ENCODE measurements at regions not wholly inside any gene's neighbourhood (a gene's known extent, or its start where the extent isn't known, plus 50 kb on each side); places are given as distances from the start of the nearest gene placed in this dataset.

GRCh38 chr16:63244631-63245030 lies 1208.4 kb upstream of the CDH8 start:
- no peak overlapping the region for H3K27ac ChIP-seq
- H3K4me1 ChIP-seq (replicated peaks): no peaks in the 10 kb centered on the region
- DNase-seq (ENCODE audit: low spot score): no peak
- intact Hi-C loops (cut with DNase I): no loop called here
- no peak overlapping the region for H3K4me3 ChIP-seq
- no peaks in the 10 kb centered on the region for H3K36me3 ChIP-seq
- WGBS: 61% methylated on average over 5 of the region's 5 CpGs
- TF ChIP-seq POLR2A (IDR thresholded peaks at IDR 0.05) (no peak), CTCF (IDR thresholded peaks at IDR 0.05) (no peak), POLR2AphosphoS5 (IDR thresholded peaks at IDR 0.05) (no peak)
- H3K27me3 ChIP-seq (replicated peaks; ENCODE audit: insufficient read depth): no peaks in the 10 kb centered on the region
- H3K9me3 ChIP-seq: no peaks in the 10 kb centered on the region

DNA sequence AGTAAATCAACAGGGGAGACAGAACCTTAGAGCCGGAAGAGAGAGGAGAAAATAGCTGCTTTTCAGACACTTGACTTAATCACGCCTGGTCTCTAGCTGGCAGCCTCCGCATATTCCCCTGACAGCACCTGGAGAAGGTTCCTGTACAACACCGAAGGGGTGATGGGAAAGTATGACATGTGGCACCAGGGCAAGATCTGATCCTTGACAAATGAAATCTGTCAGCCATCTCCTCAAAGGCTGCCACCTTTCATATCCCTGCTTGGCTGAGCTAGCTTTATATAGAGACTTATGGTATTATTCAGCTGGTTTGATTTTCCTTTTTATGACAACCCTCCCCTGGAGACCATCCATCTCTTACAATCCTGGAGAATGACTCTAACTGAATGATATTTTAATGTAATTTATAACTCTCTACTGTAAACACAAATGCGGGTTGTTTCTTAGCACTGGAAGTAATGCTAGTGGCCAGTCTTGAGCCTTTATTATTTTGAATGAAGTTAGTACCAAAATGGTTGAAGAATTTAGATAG lies 1205.3 kb upstream of the CDH8 start:
- H3K36me3 ChIP-seq: no peaks in the 10 kb centered on the region
- intact Hi-C loops (cut with DNase I): no loop called here
- H3K9me3 ChIP-seq: no peaks in the 10 kb centered on the region
- no peak for TF ChIP-seq POLR2AphosphoS5 (IDR thresholded peaks at IDR 0.05)
- no peak for TF ChIP-seq POLR2A (IDR thresholded peaks at IDR 0.05)
- TF ChIP-seq CTCF (IDR thresholded peaks at IDR 0.05): no peak
- H3K27ac ChIP-seq: no peak overlapping the region
- WGBS: 72% methylated on average over 5 of the region's 5 CpGs
- no peak for DNase-seq (ENCODE audit: low spot score)
- H3K4me3 ChIP-seq: no peak overlapping the region
- H3K27me3 ChIP-seq (replicated peaks; ENCODE audit: insufficient read depth): no peaks in the 10 kb centered on the region
- no peaks in the 10 kb centered on the region for H3K4me1 ChIP-seq (replicated peaks)

GRCh38 chr16:63239065-63239570 lies 1202.9 kb upstream of the CDH8 start:
- no peaks in the 10 kb centered on the region for H3K9me3 ChIP-seq
- H3K4me3 ChIP-seq: no peak overlapping the region
- no peak for TF ChIP-seq CTCF (IDR thresholded peaks at IDR 0.05)
- no peak for TF ChIP-seq POLR2AphosphoS5 (IDR thresholded peaks at IDR 0.05)
- TF ChIP-seq POLR2A (IDR thresholded peaks at IDR 0.05): no peak
- H3K4me1 ChIP-seq (replicated peaks): no peaks in the 10 kb centered on the region
- H3K27me3 ChIP-seq (replicated peaks; ENCODE audit: insufficient read depth): no peaks in the 10 kb centered on the region
- H3K27ac ChIP-seq: no peak overlapping the region
- H3K36me3 ChIP-seq: no peaks in the 10 kb centered on the region
- 78% methylated on average over 1 of the region's 1 CpG for WGBS
- intact Hi-C loops (cut with DNase I): no loop called here
- DNase-seq (ENCODE audit: low spot score): no peak

DNA sequence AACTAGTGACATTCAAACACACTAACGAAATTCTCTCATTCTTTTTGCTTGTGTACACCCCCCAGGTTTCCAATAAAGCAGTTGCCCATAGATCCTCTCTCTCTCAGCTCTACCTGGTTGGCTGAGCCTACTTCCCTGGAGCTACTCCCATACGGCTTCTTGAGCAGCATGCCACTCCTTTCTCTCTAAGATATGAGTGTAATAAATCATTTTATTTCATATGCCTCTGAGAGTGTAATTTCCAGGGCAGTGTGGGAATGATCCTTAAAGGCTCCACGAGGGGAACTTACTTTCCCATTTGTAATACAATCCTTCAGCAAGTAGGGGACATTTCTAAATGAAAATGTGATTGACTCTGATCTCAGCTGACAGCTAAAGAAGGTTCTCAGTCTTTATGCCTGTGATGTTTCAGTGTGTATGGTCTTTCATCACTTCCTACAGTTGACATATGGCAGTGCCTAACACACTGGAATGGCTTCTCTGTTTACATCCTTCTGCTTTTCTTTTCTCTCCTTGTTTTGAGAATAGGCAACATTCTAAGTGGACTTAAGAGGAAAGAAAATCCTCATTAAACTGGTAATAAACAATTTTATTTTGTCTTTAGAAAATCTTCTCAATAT lies 1194.3 kb upstream of the CDH8 start:
- no peak overlapping the region for H3K4me3 ChIP-seq
- no peaks in the 10 kb centered on the region for H3K27me3 ChIP-seq (replicated peaks; ENCODE audit: insufficient read depth)
- no peaks in the 10 kb centered on the region for H3K9me3 ChIP-seq
- no peak for DNase-seq (ENCODE audit: low spot score)
- no peaks in the 10 kb centered on the region for H3K4me1 ChIP-seq (replicated peaks)
- no peak overlapping the region for H3K27ac ChIP-seq
- intact Hi-C loops (cut with DNase I): no loop called here
- TF ChIP-seq POLR2AphosphoS5 (IDR thresholded peaks at IDR 0.05): no peak
- no peak for TF ChIP-seq POLR2A (IDR thresholded peaks at IDR 0.05)
- TF ChIP-seq CTCF (IDR thresholded peaks at IDR 0.05): no peak
- no peaks in the 10 kb centered on the region for H3K36me3 ChIP-seq
- 49% methylated on average over 3 of the region's 3 CpGs for WGBS

DNA sequence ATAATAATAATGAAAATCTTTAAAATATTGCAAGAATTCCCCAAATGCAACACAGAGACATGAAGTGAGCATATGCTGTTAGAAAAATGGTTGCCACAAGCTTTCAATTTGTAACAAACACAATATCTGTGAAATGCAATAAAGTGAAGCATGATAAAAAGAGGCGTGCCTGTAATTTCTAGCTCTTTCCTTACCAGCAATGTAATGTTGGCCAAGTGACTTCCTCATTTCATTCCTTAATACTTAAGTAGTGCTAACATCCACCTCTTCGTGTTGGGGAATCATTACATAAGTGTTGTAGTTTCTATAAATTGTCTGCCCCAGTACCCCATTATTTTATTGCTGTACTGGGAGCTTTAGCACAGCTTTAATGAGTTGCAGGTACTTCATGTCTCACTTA lies 1192.0 kb upstream of the CDH8 start:
- intact Hi-C loops (cut with DNase I): no loop called here
- H3K9me3 ChIP-seq: no peaks in the 10 kb centered on the region
- no peak overlapping the region for H3K27ac ChIP-seq
- TF ChIP-seq CTCF (IDR thresholded peaks at IDR 0.05): no peak
- no peak for TF ChIP-seq POLR2AphosphoS5 (IDR thresholded peaks at IDR 0.05)
- no peak for TF ChIP-seq POLR2A (IDR thresholded peaks at IDR 0.05)
- no peak for DNase-seq (ENCODE audit: low spot score)
- no peak overlapping the region for H3K4me3 ChIP-seq
- H3K4me1 ChIP-seq (replicated peaks): no peaks in the 10 kb centered on the region
- no peaks in the 10 kb centered on the region for H3K27me3 ChIP-seq (replicated peaks; ENCODE audit: insufficient read depth)
- 84% methylated on average over 2 of the region's 2 CpGs for WGBS
- H3K36me3 ChIP-seq: no peaks in the 10 kb centered on the region

Measured in prostate gland (tissue), 2 donors.